Mucosa of gallbladder (tissue), 1 donor: ENCODE measurements at regions not wholly inside any gene's neighbourhood (a gene's known extent, or its start where the extent isn't known, plus 50 kb on each side); places are given as distances from the start of the nearest gene placed in this dataset.

Experiments
- DNase-seq: peaks from one replicate; pipeline ENCODE4 v3.0.0-alpha.2; 2020; ENCODE audit warnings: low spot score
- donor health status: DM: no; HTN: no; CAD: no.

DNA sequence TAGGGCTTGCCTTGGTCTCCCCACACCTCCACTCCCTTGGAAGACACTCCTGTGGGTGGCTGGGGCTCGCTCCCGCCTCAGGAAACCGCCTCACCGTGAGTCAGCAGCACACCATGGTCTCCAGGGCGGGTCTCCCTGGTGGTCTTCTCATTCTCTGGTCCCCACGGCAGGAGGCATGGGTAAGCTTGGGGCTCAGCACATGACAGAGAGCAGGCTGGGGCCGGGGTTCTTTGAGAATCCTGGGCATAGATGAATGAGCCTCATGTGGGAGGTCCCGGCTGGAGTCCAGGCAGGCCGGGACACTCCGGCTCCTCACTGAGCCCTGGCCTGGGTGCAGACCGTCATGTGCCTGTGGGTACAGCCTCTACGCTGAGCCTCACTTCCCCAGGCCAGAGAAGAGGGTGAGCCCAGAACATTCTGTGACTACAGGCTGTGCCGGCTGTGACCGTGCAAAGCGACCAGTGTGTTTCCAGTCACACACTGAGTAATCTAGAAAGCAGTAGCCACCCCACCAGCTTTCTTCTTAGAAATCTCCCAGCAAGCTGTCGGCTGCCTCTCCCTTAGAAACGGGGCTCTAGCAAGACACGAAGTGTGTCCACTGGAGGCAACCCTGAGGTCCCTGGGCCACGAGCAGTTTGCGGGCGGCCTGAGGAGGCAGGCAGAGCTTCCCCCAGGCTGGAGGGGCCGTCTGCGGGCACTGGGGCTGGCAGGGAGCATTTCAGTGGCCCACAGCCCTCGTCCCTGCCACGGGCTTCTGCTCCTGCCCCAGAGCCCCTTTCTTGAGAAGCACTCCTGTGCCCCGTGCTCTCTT lies 93.1 kb downstream of the RHOB start:
- no peak for DNase-seq

DNA sequence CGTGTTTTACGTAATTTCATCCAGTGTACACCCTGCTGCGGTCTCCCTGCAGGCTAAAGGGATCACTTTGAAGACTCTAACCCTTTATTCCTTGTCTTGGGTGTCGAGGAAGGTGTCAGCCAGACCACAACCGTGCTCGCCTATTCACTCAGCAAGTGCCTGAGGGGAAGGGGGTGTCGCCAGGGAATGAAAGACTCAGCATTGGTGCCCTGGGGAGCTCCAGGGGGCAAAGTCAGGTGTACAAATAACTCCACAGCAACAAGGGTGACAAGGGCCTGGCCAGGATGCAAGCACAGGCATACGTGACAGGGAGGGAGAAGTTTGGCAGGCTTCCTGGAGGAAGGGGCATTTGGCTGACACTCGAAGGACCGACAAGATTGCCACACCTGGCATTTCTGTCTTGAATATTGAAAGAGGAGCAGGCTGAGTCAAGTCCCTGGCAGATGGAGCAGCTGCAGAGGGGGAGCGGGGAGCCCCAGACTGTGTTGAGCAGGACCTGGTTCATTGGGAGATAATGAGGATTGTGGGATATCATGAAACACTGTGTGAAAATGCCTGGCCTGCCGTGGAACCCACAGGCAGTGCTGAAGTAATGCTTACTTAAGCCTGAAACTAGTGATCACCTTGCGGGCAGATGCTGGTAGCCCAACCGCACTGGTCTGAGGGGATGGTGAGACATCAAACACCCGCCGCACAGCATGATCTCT lies 93.9 kb downstream of the RHOB start:
- no peak for DNase-seq

DNA sequence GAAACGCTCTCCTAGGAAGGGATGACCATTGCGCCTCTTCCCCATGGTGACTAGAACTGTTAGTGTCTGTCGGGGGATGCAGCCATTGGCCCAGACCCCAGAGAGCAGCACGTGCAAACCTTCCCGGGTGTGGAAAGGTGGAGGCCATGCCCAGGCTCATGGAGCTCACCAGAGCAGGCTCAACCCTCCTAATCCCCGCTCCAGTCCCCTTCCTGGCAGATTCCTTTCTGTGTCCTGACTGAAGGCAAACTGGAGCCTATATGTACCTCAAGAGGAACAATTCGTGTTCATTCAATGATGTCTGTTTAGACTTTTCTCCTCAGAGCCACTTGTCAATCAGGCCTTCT lies 94.4 kb downstream of the RHOB start:
- no peak for DNase-seq

DNA sequence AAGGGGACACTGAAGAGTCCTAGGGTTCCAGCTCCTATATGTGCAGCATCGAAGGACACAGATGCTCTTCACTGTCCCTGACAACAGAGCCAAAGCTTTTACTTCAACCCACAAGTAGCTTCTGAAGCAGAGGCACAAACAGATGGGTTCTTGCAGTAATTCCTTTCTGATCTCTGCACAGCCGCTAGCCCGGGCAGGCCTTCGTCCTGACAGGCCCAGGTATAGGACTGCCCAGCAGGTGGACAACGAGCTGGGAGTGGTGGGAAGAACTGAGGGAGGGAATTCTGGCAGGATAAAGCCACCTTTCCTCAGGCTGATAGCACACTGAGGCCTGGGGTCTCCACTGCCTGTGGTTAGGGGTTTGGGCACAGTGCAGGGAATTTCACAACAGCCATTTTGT lies 94.8 kb downstream of the RHOB start:
- no peak for DNase-seq

DNA sequence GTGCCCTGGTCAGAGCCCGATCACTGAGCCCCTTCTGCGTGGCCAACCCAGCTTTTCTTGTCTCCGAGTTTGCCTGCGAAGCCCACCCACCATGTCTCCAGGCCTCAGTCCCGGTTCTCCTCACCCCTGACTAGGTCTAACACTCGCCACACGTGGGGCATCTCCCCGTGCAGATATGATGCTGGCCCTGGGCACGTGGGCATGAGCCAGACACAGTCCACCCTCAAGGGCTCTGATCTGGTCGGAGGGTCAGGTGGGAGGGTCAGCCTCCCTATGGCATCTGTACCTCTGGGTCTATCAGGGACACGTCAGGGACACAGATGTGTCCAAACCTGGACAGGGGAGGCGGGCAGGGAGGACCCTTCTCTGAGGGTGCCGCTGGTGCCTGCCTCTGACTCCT lies 95.4 kb downstream of the RHOB start:
- no peak for DNase-seq

DNA sequence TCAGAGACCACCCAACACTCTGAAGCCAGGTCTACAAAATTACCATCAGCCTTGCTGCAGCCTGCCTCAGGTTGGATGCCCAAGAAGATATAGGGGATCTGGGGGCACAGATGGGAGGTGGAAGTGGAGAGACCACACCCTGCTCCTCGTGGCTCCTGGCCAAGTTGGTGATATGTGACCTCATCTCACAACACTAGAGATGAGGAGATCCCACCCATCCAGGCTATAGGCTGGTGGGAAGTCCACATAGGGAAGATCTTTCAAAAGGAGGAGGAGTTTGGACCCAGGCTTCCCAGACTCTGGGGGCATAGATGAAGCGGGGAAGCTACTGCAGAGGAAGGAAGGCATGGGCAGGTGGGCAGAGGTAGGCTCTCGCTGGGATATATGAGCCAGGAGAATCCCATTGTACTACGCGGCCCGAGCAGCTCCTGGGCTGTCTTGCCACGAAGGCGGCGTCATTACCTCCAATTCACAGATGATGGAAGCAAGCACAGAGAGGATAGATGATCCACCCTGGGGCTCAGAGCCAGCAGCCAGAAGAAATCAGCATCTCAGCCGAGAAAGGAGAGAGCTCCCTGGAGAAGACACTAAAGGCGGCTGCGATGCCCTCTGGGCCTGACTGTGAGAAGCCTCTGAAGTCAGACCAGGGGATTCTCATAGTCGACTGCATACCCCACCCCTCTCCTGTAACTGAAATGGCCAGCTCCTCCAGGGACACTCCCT lies 96.0 kb downstream of the RHOB start:
- no peak for DNase-seq

DNA sequence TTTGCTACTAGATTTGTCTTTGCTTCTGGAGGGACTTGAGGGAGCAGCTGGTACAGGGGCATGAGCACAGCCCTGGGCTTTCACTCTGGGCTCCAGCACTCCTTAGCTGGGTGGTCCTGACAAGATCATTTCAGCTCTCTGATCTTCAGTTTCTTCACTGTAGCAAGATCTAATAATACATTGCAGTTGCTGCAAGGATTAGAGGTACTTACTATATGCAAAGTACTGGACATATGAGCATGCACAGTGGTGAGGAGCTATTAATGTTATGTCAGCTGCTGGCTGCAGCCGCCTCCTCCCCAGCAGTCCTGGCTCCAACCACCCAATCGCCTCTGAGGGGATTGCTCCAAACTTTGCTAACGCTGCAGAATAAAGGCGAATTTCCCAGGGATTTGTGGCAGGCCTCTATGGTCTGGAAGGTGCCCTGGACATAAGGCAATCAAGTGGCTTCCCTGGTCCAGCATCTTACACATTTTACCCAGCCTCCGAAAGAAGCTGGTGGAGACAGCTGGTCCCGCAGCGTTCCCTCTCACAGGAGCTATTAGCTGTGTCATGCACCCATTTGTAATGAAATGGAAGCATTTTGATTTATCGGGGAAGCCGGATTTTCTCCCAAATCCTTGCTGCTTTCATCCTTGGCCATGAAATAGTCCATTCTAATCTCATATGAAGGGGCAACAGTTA lies 96.7 kb downstream of the RHOB start:
- DNase-seq, result no peak

DNA sequence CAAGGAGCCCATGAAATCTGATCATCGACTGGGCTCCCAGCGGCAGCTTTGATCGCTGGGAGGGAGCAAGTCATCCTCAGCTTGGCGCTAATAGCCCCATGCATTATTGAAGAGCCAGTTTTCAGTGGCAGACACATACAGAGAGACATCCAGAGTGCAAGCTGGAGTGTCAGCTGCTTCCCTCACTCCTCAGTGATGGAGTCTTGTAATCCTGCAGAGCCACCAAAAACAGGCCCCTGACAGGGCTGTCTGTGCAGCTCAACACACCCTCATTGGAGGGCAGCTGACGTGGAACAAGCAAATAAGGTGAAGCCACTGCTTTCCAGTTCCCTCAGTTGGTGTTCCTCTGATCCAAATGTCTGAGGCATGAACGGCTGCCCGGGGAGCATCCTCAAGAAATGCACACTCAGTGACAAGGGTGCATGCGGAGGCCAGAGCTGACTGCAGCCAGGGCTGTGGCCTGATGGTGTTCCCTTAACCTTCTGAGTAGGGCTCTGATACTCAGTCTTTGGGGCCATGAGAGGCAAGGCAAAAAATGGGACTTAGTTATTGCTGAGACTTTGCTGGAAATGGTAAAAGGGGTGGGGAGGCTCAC lies 97.4 kb downstream of the RHOB start:
- no peak for DNase-seq

DNA sequence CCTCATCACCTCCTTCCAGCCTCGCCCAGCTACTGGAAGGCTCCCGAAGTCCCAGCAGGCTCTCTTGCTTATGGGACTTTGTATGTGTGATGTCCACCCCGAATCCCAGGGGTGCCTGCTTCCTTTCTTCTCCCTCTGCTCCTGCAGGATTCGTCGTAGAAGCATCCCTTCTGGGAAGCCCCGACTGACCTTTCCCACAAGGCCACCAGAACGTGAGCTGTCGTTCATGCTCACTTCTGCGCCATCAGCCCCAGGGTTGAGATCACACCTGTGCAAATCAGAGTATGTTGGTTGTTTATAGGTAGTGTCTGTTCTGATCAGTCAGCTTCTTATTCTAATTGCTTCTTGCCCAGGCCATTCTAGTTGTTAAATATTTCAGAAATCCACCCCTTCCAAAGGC lies 101.8 kb downstream of the HS1BP3 start:
- DNase-seq, result no peak

DNA sequence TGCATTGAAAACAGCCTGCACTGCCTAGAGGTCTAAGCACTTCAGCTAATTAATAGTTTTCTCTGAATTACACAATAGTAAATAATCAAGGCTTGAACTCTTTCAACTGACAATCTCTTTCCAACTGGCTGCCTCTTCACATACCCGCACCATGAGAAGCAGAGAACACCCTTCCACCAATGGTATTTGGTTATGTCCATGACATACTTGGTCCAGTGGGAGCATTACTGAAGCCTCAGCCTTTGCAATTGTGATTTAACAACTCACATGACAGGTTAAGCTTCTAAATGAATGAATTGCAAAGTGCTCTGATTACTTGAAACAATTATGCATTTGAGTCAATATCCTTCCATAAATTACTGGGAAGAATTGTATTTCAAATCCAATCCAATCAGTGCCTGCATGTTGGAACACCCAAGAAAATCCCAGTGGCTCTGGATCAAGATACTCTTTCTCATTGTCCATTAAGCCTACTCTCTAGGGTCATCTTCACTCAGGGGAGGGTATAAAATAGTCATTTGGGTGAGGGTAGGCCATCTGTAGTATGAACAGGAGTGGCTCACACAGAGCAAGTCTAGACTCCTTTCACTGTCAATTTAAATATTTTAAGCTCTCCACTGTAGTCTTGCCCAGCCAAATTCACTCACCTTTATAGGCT lies 101.1 kb downstream of the HS1BP3 start:
- no peak for DNase-seq

DNA sequence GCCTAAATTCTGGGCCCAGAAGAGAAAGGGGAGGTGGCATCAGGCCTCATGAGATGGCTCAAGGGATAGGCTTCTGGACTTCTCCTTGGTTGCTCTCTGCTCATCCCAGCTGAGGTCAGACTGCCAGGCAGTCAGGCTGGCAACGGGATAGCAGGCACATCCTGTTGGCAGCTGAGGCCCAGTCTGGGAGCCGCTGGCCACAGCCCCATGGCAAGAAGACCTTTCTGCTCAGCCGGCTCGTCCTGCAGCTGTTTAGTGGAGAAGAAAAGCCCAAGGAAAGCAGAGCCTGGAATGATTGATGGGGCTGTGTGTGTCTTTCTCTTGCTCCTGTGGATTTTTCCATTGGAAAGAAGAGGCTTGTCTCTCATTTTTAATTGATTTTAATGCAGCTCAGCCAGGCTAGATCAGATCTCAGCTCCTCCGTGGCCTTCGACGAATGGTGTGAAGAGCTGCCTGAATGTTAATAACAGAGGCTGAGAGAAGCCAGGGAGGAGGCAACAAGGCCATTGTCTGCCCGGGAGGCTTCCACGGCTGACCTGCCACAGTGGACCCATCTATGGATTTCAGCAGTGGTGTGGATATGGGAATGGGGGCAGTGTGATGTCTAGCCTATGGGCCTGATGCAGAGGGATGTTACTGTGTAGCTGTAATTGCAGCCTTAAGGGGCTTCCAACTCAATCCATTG lies 99.5 kb downstream of the HS1BP3 start:
- DNase-seq, result peak; percentile 22

DNA sequence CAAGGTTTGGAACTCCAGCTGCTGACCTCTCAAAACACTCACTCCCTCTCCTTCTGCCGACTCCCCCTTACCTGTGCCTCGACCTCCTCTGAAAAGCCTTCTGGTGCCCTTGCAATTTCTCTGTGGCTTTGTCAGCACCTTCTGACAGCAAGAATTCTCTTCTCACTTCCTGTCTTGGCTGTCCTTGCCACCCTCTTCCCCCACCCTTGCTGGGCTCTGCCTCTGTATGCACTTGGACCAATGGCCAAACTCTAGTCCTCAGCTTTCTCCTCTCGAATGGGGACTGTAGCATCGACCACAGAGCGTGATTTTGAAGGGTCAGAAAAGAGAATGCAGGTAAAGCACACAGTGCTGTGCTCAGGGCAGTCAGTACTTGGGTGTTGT lies 99.0 kb downstream of the HS1BP3 start:
- DNase-seq, result no peak

DNA sequence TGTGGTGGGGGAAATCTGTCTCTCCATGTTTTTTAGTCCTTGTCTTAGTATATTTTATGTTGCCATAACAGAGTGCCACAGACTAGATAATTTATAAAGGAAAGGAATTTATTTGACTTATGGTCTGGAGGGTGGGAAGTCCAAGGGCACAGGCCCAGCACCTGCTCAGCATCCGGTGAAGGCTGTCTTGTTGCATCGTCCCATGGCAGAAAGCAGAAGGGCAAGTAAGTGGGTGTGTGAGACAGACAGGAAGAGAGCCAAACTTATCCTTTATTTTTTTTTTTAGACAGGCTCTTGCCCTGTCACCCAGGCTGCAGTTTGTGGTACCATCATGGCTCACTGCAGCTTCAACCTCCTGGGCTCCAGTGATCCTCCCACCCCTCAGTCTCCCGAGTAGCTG lies 98.1 kb downstream of the HS1BP3 start:
- DNase-seq, result no peak

DNA sequence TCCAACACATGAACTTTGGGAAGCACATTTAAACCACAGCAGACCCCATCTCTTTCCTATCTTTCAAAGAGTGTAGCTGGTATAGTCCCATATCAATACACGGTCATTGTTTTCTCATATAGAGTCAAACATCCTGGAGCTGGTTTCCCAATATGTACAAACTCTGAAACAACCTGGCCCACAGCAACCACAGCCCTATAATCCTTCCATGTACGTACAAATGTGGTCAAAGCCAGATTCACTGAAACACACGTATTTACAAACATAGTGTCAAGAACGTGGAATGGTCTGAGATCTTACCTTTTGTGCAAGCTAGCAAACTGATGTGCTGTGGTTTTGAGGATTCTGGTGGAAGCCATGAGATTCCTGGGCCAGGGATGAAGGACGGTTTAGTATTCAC lies 97.3 kb downstream of the HS1BP3 start:
- DNase-seq, result no peak

DNA sequence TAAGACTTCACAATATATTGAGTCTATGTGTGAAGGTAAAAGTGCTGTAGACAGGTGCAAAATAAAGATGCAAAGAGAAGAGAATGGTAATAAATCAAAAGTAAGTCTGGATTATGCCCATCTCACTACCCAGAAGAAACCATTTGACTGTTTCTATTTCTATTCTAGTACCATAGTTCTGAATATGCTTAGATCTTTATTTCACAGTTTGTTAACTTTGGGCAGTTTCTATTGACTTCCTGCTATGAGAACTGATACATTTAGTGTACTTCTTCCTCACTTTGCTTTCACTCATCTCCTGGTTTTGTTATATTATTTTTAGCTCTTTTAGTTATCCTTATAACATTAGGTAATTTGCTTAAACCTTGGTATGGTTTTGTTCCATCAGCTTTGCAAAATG lies 94.9 kb downstream of the HS1BP3 start:
- no peak for DNase-seq

DNA sequence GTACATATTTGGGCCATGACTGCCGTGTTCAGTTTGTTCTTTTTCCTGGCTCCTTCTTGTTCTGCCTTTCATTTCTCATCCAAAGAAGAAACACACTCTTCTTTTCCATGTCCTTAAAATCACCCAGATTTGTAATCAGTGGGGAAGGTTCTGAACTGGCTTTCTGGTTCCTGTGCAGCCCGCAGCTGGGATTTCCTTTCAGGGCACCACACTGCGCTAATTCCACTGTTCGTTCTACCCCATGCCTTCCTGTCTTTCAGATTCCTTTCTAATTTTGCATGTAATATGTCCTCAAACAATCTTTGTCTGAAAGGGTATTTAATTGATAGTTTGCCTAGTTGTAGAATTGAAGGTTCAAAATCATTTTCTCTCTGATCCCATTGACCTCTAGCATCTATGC lies 94.1 kb downstream of the HS1BP3 start:
- DNase-seq, result no peak

DNA sequence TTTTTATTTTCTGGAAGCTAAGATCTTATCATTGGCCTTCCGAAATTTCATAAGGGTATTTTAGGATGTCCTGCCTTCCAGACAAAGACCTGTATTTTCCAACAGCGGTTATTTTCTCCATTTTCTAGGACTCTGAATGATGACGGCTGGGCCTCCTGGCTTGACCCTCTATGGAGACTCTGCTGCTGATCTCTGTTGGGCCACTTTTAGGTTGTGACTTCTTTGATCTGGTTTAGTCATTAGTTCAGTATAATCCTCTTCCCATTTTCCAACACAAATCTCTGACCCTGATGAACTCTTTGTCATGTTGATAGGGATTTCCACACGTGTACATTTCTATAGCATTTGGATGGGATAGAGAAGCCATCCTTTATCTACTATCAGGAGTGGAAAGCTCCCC lies 93.7 kb downstream of the HS1BP3 start:
- no peak for DNase-seq

DNA sequence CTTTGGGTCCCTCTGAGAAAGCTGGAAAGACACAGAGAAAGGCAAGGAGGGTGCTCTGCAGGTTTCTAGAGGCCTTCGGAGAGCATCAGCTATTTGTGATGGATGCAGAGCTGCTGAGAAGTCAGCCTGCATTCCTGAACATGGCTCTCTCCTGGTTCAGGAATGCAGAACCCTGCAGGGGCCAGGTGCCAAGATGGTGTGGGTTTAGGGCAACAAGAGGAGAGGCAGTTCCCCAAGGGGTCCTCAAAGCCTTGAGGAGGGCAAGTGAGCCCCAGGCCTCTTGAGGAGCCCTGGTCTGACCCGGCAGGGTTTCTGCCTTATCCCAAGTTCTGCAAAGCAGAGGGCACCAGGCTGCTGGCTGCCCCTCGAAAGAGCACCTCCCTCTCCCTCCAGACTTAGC lies 93.3 kb downstream of the HS1BP3 start:
- DNase-seq, result no peak

DNA sequence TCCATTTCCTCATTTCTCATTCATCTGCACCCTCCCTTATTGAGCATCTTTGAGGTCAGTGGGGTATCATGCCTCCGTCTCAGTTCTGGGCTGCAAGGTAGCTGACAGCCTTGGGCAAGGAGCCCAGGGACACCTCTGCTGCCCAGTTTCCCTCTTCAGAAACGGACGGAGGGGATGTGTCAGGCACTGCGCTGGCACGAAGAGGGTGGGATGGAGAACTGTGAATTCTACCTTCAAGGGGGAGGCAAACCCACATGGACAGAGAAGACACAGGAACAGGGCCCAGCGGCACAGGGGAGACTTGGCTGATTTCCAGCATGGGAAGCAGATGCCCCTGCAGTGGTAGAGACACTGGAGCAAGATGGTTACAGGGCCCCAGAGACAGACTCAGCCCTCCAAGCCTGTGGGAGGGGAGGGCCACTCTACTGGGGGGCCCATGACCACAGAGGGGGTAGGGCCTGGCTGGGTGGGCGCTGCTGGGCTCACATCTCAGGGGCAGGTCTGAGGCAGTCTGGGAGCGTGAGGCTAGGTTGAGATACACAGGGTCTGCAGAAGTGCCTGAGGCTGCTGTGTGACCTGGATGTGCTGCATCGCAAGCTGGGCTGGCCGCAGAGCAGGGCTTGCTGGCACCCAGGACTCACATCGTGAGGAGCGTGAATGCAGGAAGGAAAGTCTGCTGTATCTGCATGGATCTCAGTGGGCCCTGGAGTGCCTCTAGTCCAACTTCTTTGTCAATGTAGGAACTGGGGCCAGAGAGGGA lies 92.3 kb downstream of the HS1BP3 start:
- no peak for DNase-seq

DNA sequence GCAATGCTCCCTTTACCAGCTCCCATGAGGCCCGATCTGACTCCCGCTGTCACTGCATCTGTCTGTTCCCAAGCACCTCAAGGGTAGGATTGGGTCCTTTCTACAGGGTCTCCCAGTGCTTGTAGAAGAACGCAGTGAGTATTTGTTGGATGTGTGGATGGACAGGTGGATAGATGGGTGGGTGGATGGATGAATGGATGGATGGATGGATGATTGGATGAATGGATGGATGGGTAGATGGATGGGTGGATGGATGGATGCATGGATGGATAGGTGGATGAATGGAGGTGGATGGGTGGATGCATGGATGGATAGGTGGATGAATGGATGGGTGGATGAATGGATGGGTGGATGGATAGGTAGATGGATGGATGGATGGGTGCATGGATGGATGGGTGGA lies 91.6 kb downstream of the HS1BP3 start:
- DNase-seq, result no peak
